ENCODE measurements at regions not wholly inside any gene's neighbourhood (a gene's known extent, or its start where the extent isn't known, plus 50 kb on each side); places are given as distances from the start of the nearest gene placed in this dataset.

DNA sequence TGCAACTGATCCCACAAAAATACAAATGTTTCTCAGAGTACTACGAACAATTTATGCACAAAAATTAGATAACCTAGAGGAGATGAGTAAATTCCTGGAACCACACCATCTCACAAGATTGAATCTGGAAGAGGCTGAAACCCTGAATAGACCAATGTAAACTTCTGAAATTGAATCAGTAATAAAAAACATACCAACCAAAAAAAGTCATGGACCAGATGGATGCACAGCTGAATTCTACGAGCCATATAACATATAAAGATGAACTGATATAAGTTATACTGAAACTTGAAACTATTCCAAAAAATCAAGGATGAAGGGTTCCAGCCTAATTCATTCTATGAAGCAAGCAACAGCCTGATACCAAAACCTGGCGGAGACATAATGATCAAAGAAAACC lies 336.3 kb downstream of the PYDC2 start:
- intact Hi-C loops (cut with DNase I), result loop anchor here in 1 of 4 donors (2.0 kb wide), 1 partner anchor 14 kb away; no protein-coding TSS in a partner anchor
- Histone ChIP-seq H3K36me3 (no peaks in the 10 kb centered on the region), H3K9me3 (no peaks in the 10 kb centered on the region), H3K4me3 (no peak overlapping the region), H3K27me3 (no peaks in the 10 kb centered on the region), H3K27ac (no peak overlapping the region), H3K4me1 (ENCODE audit: insufficient read depth) (no peaks in the 10 kb centered on the region)
- no peak for DNase-seq
- WGBS, 3 donors, result 70 to 82% (median 81%) methylated on average over 3 of the region's 3 CpGs
- TF ChIP-seq POLR2A (IDR thresholded peaks at IDR 0.05), result no peak
- TF ChIP-seq, protein P1, sequence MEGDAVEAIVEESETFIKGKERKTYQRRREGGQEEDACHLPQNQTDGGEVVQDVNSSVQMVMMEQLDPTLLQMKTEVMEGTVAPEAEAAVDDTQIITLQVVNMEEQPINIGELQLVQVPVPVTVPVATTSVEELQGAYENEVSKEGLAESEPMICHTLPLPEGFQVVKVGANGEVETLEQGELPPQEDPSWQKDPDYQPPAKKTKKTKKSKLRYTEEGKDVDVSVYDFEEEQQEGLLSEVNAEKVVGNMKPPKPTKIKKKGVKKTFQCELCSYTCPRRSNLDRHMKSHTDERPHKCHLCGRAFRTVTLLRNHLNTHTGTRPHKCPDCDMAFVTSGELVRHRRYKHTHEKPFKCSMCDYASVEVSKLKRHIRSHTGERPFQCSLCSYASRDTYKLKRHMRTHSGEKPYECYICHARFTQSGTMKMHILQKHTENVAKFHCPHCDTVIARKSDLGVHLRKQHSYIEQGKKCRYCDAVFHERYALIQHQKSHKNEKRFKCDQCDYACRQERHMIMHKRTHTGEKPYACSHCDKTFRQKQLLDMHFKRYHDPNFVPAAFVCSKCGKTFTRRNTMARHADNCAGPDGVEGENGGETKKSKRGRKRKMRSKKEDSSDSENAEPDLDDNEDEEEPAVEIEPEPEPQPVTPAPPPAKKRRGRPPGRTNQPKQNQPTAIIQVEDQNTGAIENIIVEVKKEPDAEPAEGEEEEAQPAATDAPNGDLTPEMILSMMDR (IDR thresholded peaks at IDR 0.05), result no peak
- TF ChIP-seq EP300 (IDR thresholded peaks at IDR 0.05), result no peak

DNA sequence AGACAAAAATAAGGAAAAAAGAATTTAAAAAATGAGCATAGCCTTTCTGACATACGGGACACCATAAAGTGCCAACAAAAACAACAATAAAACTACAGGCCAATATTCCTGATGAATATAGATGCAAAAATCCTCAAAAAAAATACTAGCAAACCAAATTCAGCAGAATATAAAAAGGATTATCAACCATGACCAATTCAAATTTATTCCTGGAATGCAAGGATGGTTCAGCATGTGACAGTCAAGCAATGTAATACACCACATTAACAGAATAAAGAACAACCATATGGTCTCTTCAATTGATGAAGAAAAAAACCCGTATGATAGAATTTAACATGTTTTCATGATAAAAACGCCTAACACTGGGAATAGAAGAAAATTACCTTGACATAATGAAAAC lies 341.7 kb downstream of the PYDC2 start:
- no peaks in the 10 kb centered on the region for H3K4me1 ChIP-seq (ENCODE audit: insufficient read depth)

DNA sequence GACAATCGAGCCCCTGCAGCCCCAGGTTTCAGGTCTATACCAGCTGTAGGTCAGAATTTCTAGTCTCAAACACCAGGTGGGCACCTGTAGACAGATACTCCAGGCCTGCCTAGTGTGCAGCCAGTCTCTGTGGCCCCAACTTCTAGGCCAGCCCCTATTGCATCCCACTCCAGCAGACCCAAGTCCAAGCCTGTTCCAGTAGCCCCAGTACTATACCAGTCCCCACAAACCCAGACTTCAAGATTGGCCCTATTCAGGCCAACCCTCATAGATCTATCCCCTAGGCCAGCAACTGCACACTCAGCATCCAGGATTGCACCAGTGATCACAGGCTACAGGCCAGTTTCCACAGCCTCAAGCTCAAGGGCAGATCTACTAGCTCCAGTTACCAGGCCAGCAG lies 344.0 kb downstream of the PYDC2 start:
- no peak overlapping the region for H3K4me3 ChIP-seq
- no peaks in the 10 kb centered on the region for H3K36me3 ChIP-seq
- no peaks in the 10 kb centered on the region for H3K27me3 ChIP-seq
- no peak overlapping the region for H3K27ac ChIP-seq
- no peaks in the 10 kb centered on the region for H3K4me1 ChIP-seq (ENCODE audit: insufficient read depth)
- WGBS, 3 donors, result 33 to 62% (median 39%) methylated on average over 1 of the region's 1 CpG
- TF ChIP-seq POLR2A (IDR thresholded peaks at IDR 0.05) (no peak), EP300 (IDR thresholded peaks at IDR 0.05) (no peak)
- TF ChIP-seq, protein P1 (IDR thresholded peaks at IDR 0.05), result no peak
- no peak for DNase-seq
- intact Hi-C loops (cut with DNase I), result no loop called here
- H3K9me3 ChIP-seq, result no peaks in the 10 kb centered on the region

More for the DNA sequence above, 341.7 kb downstream of the PYDC2 start:
- no peak overlapping the region for H3K4me3 ChIP-seq
- no peaks in the 10 kb centered on the region for H3K9me3 ChIP-seq
- H3K27me3 ChIP-seq, result no peaks in the 10 kb centered on the region
- no peak overlapping the region for H3K27ac ChIP-seq
- intact Hi-C loops (cut with DNase I), result no loop called here
- TF ChIP-seq, protein P1 (IDR thresholded peaks at IDR 0.05), result no peak
- TF ChIP-seq EP300 (IDR thresholded peaks at IDR 0.05), result no peak
- WGBS, 3 donors, result 62 to 83% (median 74%) methylated on average over 3 of the region's 3 CpGs
- H3K36me3 ChIP-seq, result no peaks in the 10 kb centered on the region
- DNase-seq, result no peak

DNA sequence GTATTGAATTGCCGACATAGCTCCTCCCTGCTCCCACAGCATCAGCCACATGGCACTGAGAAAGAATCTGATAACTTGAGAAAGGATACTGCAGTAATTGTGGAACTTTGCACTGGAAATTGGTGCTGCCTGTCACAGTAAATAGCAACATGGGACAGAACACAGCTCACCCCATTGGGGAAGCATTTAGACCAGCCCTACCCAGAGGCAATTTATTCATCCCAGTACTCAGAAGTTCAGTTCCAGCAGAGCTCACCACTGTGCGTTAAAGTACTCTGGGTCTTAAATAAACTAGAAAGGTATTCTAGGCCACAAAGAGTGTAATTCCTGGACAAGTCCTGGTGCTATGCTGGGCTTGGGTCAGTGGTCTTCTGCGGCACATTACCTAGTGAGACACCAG lies 347.1 kb downstream of the PYDC2 start:
- no peak for DNase-seq
- Histone ChIP-seq H3K27me3 (no peaks in the 10 kb centered on the region), H3K4me1 (ENCODE audit: insufficient read depth) (no peaks in the 10 kb centered on the region), H3K4me3 (no peak overlapping the region), H3K9me3 (no peaks in the 10 kb centered on the region), H3K27ac (no peak overlapping the region), H3K36me3 (no peaks in the 10 kb centered on the region)
- intact Hi-C loops (cut with DNase I), result no loop called here
- 88 to 97% (median 94%) methylated on average over 3 of the region's 3 CpGs for WGBS, 3 donors
- TF ChIP-seq POLR2A (IDR thresholded peaks at IDR 0.05) (no peak), EP300 (IDR thresholded peaks at IDR 0.05) (no peak)
- TF ChIP-seq, protein P1 (IDR thresholded peaks at IDR 0.05), result no peak

Measured in ovary (tissue), 7 donors.